Kidney epithelial cell (primary cell): ENCODE measurements at regions not wholly inside any gene's neighbourhood (a gene's known extent, or its start where the extent isn't known, plus 50 kb on each side); places are given as distances from the start of the nearest gene placed in this dataset.

ENCODE experiments used
- DNase-seq: peaks from one replicate; pipeline ENCODE4 v3.0.0-alpha.2; 2010; ENCODE audit warnings: low read depth
- H3K27me3 ChIP-seq: 2 replicates; pipeline ENCODE4 v1.6.0; 2011; ENCODE audit warnings: low read length; ENCODE audit not compliant: control insufficient read depth, insufficient read depth
- H3K36me3 ChIP-seq: 2 replicates; pipeline ENCODE4 v1.5.1; 2011; ENCODE audit warnings: low read length; ENCODE audit not compliant: control insufficient read depth, insufficient read depth
- H3K4me3 ChIP-seq: 2 replicates; pipeline ENCODE4 v1.5.1; 2011; ENCODE audit warnings: low read depth, mild to moderate bottlenecking, control low read depth, low read length
- CTCF ChIP-seq: IDR thresholded peaks from 2 replicates; pipeline ENCODE4 v1.5.1; 2011; ENCODE audit warnings: mild to moderate bottlenecking, moderate library complexity, low read length, control low read depth, inconsistent platforms; ENCODE audit not compliant: insufficient read depth, poor library complexity, severe bottlenecking

GRCh38 chr11:15854245-15854644 is 502.1 kb downstream of the SOX6 start:
- TF ChIP-seq CTCF = no peak
- Histone ChIP-seq H3K4me3 (no peak overlapping the region), H3K27me3 (no peaks in the 10 kb centered on the region), H3K36me3 (no peaks in the 10 kb centered on the region)
- DNase-seq = no peak

GRCh38 chr11:15858881-15859280 is 497.5 kb downstream of the SOX6 start:
- H3K27me3 ChIP-seq = peaks cover 3% of the 10 kb centered on the region
- H3K4me3 ChIP-seq = no peak overlapping the region
- TF ChIP-seq CTCF = no peak
- no peaks in the 10 kb centered on the region for H3K36me3 ChIP-seq
- DNase-seq = no peak

- TF ChIP-seq CTCF = no peak
- H3K36me3 ChIP-seq = no peaks in the 10 kb centered on the region
- H3K27me3 ChIP-seq = peaks cover 3% of the 10 kb centered on the region
- no peak overlapping the region for H3K4me3 ChIP-seq
- DNase-seq = no peak
Measured at GRCh38 chr11:15859411-15859810, 496.9 kb downstream of the SOX6 start.

GRCh38 chr11:15861256-15861655 is 495.1 kb downstream of the SOX6 start:
- no peak for DNase-seq
- no peak overlapping the region for H3K4me3 ChIP-seq
- peaks cover 3% of the 10 kb centered on the region for H3K27me3 ChIP-seq
- no peak for TF ChIP-seq CTCF
- no peaks in the 10 kb centered on the region for H3K36me3 ChIP-seq

- no peak overlapping the region for H3K4me3 ChIP-seq
- peaks cover 3% of the 10 kb centered on the region for H3K27me3 ChIP-seq
- DNase-seq = no peak
- TF ChIP-seq CTCF = no peak
- no peaks in the 10 kb centered on the region for H3K36me3 ChIP-seq
Measured at GRCh38 chr11:15863411-15863810, 492.9 kb downstream of the SOX6 start.

- no peak for TF ChIP-seq CTCF
- peaks cover 3% of the 10 kb centered on the region for H3K27me3 ChIP-seq
- DNase-seq = no peak
- no peak overlapping the region for H3K4me3 ChIP-seq
- H3K36me3 ChIP-seq = no peaks in the 10 kb centered on the region
Measured at GRCh38 chr11:15864026-15864805, 492.1 kb downstream of the SOX6 start.
